ENCODE measurements at regions not wholly inside any gene's neighbourhood (a gene's known extent, or its start where the extent isn't known, plus 50 kb on each side); places are given as distances from the start of the nearest gene placed in this dataset.

GRCh38 chr6:148103436-148103835, 239.2 kb upstream of the SASH1 start:
- TF ChIP-seq ZFX (IDR thresholded peaks at IDR 0.05; ENCODE audit: borderline replicate concordance) (no peak), CTCF (IDR thresholded peaks at IDR 0.05) (no peak)

GRCh38 chr6:148104131-148104530, 238.5 kb upstream of the SASH1 start:
- TF ChIP-seq ZFX (IDR thresholded peaks at IDR 0.05; ENCODE audit: borderline replicate concordance) (no peak), CTCF (IDR thresholded peaks at IDR 0.05) (no peak)
- H3K27ac ChIP-seq, result no peak overlapping the region

More at GRCh38 chr6:148103436-148103835, 239.2 kb upstream of the SASH1 start:
- H3K27ac ChIP-seq, result no peak overlapping the region

GRCh38 chr6:148105695-148106094, 236.9 kb upstream of the SASH1 start:
- TF ChIP-seq CTCF (IDR thresholded peaks at IDR 0.05) (no peak), ZFX (IDR thresholded peaks at IDR 0.05; ENCODE audit: borderline replicate concordance) (no peak)
- H3K27ac ChIP-seq, result no peak overlapping the region

- no peak overlapping the region for H3K27ac ChIP-seq
- no peak for TF ChIP-seq ZFX (IDR thresholded peaks at IDR 0.05; ENCODE audit: borderline replicate concordance)
- no peak for TF ChIP-seq CTCF (IDR thresholded peaks at IDR 0.05)
Measured at GRCh38 chr6:148107911-148108310, 234.7 kb upstream of the SASH1 start.

- H3K27ac ChIP-seq, result no peak overlapping the region
- TF ChIP-seq CTCF (IDR thresholded peaks at IDR 0.05), result no peak
- TF ChIP-seq ZFX (IDR thresholded peaks at IDR 0.05; ENCODE audit: borderline replicate concordance), result no peak
Measured at GRCh38 chr6:148109732-148110131, 232.9 kb upstream of the SASH1 start.

GRCh38 chr6:148110925-148111324, 231.7 kb upstream of the SASH1 start:
- H3K27ac ChIP-seq, result no peak overlapping the region
- TF ChIP-seq ZFX (IDR thresholded peaks at IDR 0.05; ENCODE audit: borderline replicate concordance), result no peak
- no peak for TF ChIP-seq CTCF (IDR thresholded peaks at IDR 0.05)

- H3K27ac ChIP-seq, result no peak overlapping the region
- TF ChIP-seq ZFX (IDR thresholded peaks at IDR 0.05; ENCODE audit: borderline replicate concordance) (no peak), CTCF (IDR thresholded peaks at IDR 0.05) (no peak)
Measured at GRCh38 chr6:148112851-148113319, 229.8 kb upstream of the SASH1 start.
